ENCODE measurements at regions not wholly inside any gene's neighbourhood (a gene's known extent, or its start where the extent isn't known, plus 50 kb on each side); places are given as distances from the start of the nearest gene placed in this dataset.

DNA sequence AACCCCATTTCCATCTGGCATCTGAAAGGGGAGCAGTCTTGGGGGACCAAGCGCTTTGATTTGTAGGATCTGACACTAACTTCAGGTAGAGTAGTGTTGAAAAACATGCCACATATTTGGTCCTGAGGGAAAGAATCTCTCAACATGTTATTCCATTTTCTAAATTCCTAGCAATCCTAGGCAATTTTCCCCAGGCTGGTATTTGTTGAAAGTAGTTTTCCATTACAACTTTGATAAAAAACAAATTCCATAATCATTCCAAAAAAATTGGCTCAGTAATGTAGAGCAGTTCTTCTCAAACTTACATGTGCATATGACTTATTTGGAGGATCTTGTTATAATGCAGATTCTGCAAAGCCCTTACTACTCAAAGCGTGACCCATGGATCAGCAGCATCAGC, 477.9 kb downstream of the ACTL7B start:
- TF ChIP-seq, protein P1, sequence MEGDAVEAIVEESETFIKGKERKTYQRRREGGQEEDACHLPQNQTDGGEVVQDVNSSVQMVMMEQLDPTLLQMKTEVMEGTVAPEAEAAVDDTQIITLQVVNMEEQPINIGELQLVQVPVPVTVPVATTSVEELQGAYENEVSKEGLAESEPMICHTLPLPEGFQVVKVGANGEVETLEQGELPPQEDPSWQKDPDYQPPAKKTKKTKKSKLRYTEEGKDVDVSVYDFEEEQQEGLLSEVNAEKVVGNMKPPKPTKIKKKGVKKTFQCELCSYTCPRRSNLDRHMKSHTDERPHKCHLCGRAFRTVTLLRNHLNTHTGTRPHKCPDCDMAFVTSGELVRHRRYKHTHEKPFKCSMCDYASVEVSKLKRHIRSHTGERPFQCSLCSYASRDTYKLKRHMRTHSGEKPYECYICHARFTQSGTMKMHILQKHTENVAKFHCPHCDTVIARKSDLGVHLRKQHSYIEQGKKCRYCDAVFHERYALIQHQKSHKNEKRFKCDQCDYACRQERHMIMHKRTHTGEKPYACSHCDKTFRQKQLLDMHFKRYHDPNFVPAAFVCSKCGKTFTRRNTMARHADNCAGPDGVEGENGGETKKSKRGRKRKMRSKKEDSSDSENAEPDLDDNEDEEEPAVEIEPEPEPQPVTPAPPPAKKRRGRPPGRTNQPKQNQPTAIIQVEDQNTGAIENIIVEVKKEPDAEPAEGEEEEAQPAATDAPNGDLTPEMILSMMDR (CRISPR knock-in tag; IDR thresholded peaks at IDR 0.05), result no peak
- TF ChIP-seq ZNF274 (CRISPR knock-in tag; IDR thresholded peaks at IDR 0.05) (no peak), ZFP36 (IDR thresholded peaks at IDR 0.05; ENCODE audit: borderline replicate concordance, low read depth, low read length, partially characterized antibody) (no peak), ARNT (IDR thresholded peaks at IDR 0.05) (no peak), HNF1A (IDR thresholded peaks at IDR 0.05; ENCODE audit: low read depth) (no peak), HNF1A (CRISPR knock-in tag; IDR thresholded peaks at IDR 0.05; ENCODE audit: borderline replicate concordance) (no peak), CBFB (CRISPR knock-in tag; IDR thresholded peaks at IDR 0.05) (no peak), ZNF891 (CRISPR knock-in tag; IDR thresholded peaks at IDR 0.05) (no peak), TCF7 (IDR thresholded peaks at IDR 0.05; ENCODE audit: low read depth) (no peak), ZBTB1 (CRISPR knock-in tag; IDR thresholded peaks at IDR 0.05; ENCODE audit: borderline replicate concordance) (no peak), ZNF598 (CRISPR knock-in tag; IDR thresholded peaks at IDR 0.05; ENCODE audit: borderline replicate concordance) (no peak), BHLHE40 (IDR thresholded peaks at IDR 0.05; ENCODE audit: low read length) (no peak), CHCHD3 (CRISPR knock-in tag; IDR thresholded peaks at IDR 0.05) (no peak)
- TF ChIP-seq, protein P2, sequence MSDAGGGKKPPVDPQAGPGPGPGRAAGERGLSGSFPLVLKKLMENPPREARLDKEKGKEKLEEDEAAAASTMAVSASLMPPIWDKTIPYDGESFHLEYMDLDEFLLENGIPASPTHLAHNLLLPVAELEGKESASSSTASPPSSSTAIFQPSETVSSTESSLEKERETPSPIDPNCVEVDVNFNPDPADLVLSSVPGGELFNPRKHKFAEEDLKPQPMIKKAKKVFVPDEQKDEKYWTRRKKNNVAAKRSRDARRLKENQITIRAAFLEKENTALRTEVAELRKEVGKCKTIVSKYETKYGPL (CRISPR knock-in tag; IDR thresholded peaks at IDR 0.05), result no peak

Data from HepG2 (cell line).